Neuronal stem cell (in vitro differentiated cells): ENCODE measurements at regions not wholly inside any gene's neighbourhood (a gene's known extent, or its start where the extent isn't known, plus 50 kb on each side); places are given as distances from the start of the nearest gene placed in this dataset.

ENCODE experiments used
- DNase-seq: peaks from one replicate; pipeline ENCODE4 v3.0.0-alpha.2; 2013; ENCODE audit warnings: low spot score
- H2AFZ ChIP-seq: one replicate; pipeline ENCODE4 v1.6.1; 2013; ENCODE audit warnings: mild to moderate bottlenecking, low read length, inconsistent platforms
- H2AK5ac ChIP-seq: 2 replicates; pipeline ENCODE4 v1.6.1; 2013; ENCODE audit warnings: low read depth, mild to moderate bottlenecking, inconsistent platforms, low read length, moderate library complexity, mixed read lengths
- H2BK120ac ChIP-seq: 2 replicates; pipeline ENCODE4 v1.6.1; 2013; ENCODE audit warnings: low read depth, mild to moderate bottlenecking, inconsistent platforms, low read length, moderate library complexity, mixed read lengths
- H2BK12ac ChIP-seq: one replicate; pipeline ENCODE4 v1.6.1; 2013; ENCODE audit warnings: low read length, inconsistent platforms
- H2BK15ac ChIP-seq: 2 replicates; pipeline ENCODE4 v1.6.1; 2013; ENCODE audit warnings: mild to moderate bottlenecking, low read length, inconsistent platforms, mixed read lengths
- H2BK5ac ChIP-seq: one replicate; pipeline ENCODE4 v1.6.1; 2013; ENCODE audit warnings: inconsistent platforms, mild to moderate bottlenecking, low read length, moderate library complexity
- H3K14ac ChIP-seq: one replicate; pipeline ENCODE4 v1.6.1; 2013; ENCODE audit warnings: low read length, inconsistent platforms
- H3K18ac ChIP-seq: 2 replicates; pipeline ENCODE4 v1.6.1; 2013; ENCODE audit warnings: low read length, inconsistent platforms
- H3K23ac ChIP-seq: 2 replicates; pipeline ENCODE4 v1.6.1; 2013; ENCODE audit warnings: low read depth, mild to moderate bottlenecking, mixed read lengths, low read length, inconsistent platforms; ENCODE audit not compliant: poor library complexity
- H3K27ac ChIP-seq: replicated peaks from 3 replicates; pipeline ENCODE4 v1.5.1; 2013; ENCODE audit warnings: low read length, inconsistent platforms
- H3K27me3 ChIP-seq, 3 experiments: 2 replicates each; pipeline ENCODE4 v1.6.1; 2013; ENCODE audit warnings: low read length in 3 of 3, mild to moderate bottlenecking in 2 of 3, inconsistent platforms in 1 of 3, low read depth in 1 of 3, mixed read lengths in 1 of 3, moderate library complexity in 1 of 3; ENCODE audit not compliant: control insufficient read depth in 3 of 3, insufficient read depth in 3 of 3
- H3K36me3 ChIP-seq, 2 donors: replicated peaks in 1 of 2; 2 replicates each; pipeline ENCODE4 v1.6.1; 2013; ENCODE audit warnings: low read length in 2 of 2; ENCODE audit not compliant: control insufficient read depth in 2 of 2, insufficient read depth in 2 of 2
- H3K4ac ChIP-seq: 2 replicates; pipeline ENCODE4 v1.6.1; 2013; ENCODE audit warnings: inconsistent platforms, mild to moderate bottlenecking, low read length, moderate library complexity
- H3K4me1 ChIP-seq, 2 donors: 1 replicate in 1 of 2; 2 replicates in 1 of 2; pipeline ENCODE4 v1.6.1; 2013; ENCODE audit warnings: low read length in 2 of 2, low read depth in 1 of 2; ENCODE audit not compliant: control insufficient read depth in 2 of 2, insufficient read depth in 1 of 2
- H3K4me2 ChIP-seq: one replicate; pipeline ENCODE4 v1.6.1; 2013; ENCODE audit warnings: mild to moderate bottlenecking, low read length, inconsistent platforms; ENCODE audit not compliant: insufficient read depth, poor library complexity, severe bottlenecking
- H3K4me3 ChIP-seq, 2 donors: 2 replicates each; pipeline ENCODE4 v1.5.1; 2013; ENCODE audit warnings: low read length in 2 of 2, mild to moderate bottlenecking in 2 of 2, inconsistent platforms in 1 of 2, moderate library complexity in 1 of 2
- H3K79me1 ChIP-seq: one replicate; pipeline ENCODE4 v1.6.1; 2013; ENCODE audit warnings: low read depth, mild to moderate bottlenecking, inconsistent platforms, low read length, moderate library complexity
- H3K9ac ChIP-seq: one replicate; pipeline ENCODE4 v1.6.1; 2013; ENCODE audit warnings: mild to moderate bottlenecking, low read depth, low read length, inconsistent platforms; ENCODE audit not compliant: poor library complexity
- H3K9me3 ChIP-seq, 2 donors: replicated peaks in 1 of 2; 2 replicates each; pipeline versions ENCODE3 to v1.6.1; 2013; ENCODE audit warnings: low read length in 2 of 2, mild to moderate bottlenecking in 2 of 2, inconsistent platforms in 1 of 2, low read depth in 1 of 2, mixed read lengths in 1 of 2, moderate library complexity in 1 of 2; ENCODE audit not compliant: control insufficient read depth in 2 of 2, insufficient read depth in 1 of 2
- H4K8ac ChIP-seq: one replicate; pipeline ENCODE4 v1.6.1; 2013; ENCODE audit warnings: low read depth, mild to moderate bottlenecking, inconsistent platforms, low read length, moderate library complexity
- H4K91ac ChIP-seq: one replicate; pipeline ENCODE4 v1.6.1; 2013; ENCODE audit warnings: low read length, low read depth, mild to moderate bottlenecking, inconsistent platforms; ENCODE audit not compliant: poor library complexity
- WGBS, 2 donors: extraction: QIAGEN DNeasy Blood & Tissue Kit; methylation state at CpG; one replicate each; pipeline ENCODE4 v1.1.7; 2013; ENCODE audit warnings: missing lambda C conversion rate in 2 of 2, mixed read lengths in 1 of 2; ENCODE audit not compliant: insufficient read length in 2 of 2, insufficient replicate concordance in 1 of 2; ENCODE audit errors: extremely low coverage in 2 of 2; 5-methylcytosine and 5-hydroxymethylcytosine counted together

- no peak overlapping the region for H3K23ac ChIP-seq
- H2BK120ac ChIP-seq = no peak overlapping the region
- H3K27me3 ChIP-seq = no peaks in the 10 kb centered on the region
- H3K18ac ChIP-seq = no peak overlapping the region
- H4K8ac ChIP-seq = no peak overlapping the region
- H4K91ac ChIP-seq = no peak overlapping the region
- DNase-seq = no peak
- H3K36me3 ChIP-seq = no peaks in the 10 kb centered on the region
- H3K4me3 ChIP-seq = no peak overlapping the region
- H2BK15ac ChIP-seq = no peak overlapping the region
- no peak overlapping the region for H3K9ac ChIP-seq
- no peak overlapping the region for H2AFZ ChIP-seq
- peaks cover 0 to 2% of the 10 kb centered on the region in 2 donors for H3K4me1 ChIP-seq
- no peak overlapping the region for H2BK12ac ChIP-seq
- H3K9me3 ChIP-seq = no peaks in the 10 kb centered on the region
- H3K27ac ChIP-seq = no peak overlapping the region
- no peak overlapping the region for H3K4ac ChIP-seq
- no peak overlapping the region for H2AK5ac ChIP-seq
- no peak overlapping the region for H3K4me2 ChIP-seq
- H2BK5ac ChIP-seq = no peak overlapping the region
- no peak overlapping the region for H3K14ac ChIP-seq
- H3K79me1 ChIP-seq = no peaks in the 10 kb centered on the region
These were observed 132.9 kb upstream of the AADACL2 start for GRCh38 chr3:151600783-151601182.

- H3K4me1 ChIP-seq = peaks cover 0 to 2% of the 10 kb centered on the region in 2 donors
- H3K23ac ChIP-seq = no peak overlapping the region
- no peak overlapping the region for H4K91ac ChIP-seq
- H3K27me3 ChIP-seq = no peaks in the 10 kb centered on the region
- no peak overlapping the region for H2BK120ac ChIP-seq
- no peak overlapping the region for H3K14ac ChIP-seq
- H3K9me3 ChIP-seq = no peaks in the 10 kb centered on the region
- no peak overlapping the region for H2BK12ac ChIP-seq
- no peak overlapping the region for H4K8ac ChIP-seq
- H2BK15ac ChIP-seq = no peak overlapping the region
- no peak overlapping the region for H2AFZ ChIP-seq
- no peak overlapping the region for H3K18ac ChIP-seq
- no peak overlapping the region for H2BK5ac ChIP-seq
- DNase-seq = no peak
- H3K4me3 ChIP-seq = no peak overlapping the region
- H3K36me3 ChIP-seq = no peaks in the 10 kb centered on the region
- no peak overlapping the region for H3K9ac ChIP-seq
- H3K79me1 ChIP-seq = no peaks in the 10 kb centered on the region
- H3K4ac ChIP-seq = no peak overlapping the region
- no peak overlapping the region for H3K27ac ChIP-seq
- WGBS, 2 donors = no CpG with 5 or more reads among the region's 7 CpGs
- H3K4me2 ChIP-seq = no peak overlapping the region
- no peak overlapping the region for H2AK5ac ChIP-seq
These were observed 134.5 kb upstream of the AADACL2 start for GRCh38 chr3:151599103-151599672.

GRCh38 chr3:151596940-151597339 lies 136.1 kb upstream of the IGSF10 start:
- no peak overlapping the region for H2BK120ac ChIP-seq
- no peak overlapping the region for H2AK5ac ChIP-seq
- no peak overlapping the region for H4K8ac ChIP-seq
- H3K4me2 ChIP-seq = no peak overlapping the region
- WGBS, 2 donors = no CpG with 5 or more reads among the region's 5 CpGs
- H3K9ac ChIP-seq = no peak overlapping the region
- H2AFZ ChIP-seq = no peak overlapping the region
- no peaks in the 10 kb centered on the region for H3K27me3 ChIP-seq
- H2BK5ac ChIP-seq = no peak overlapping the region
- H3K18ac ChIP-seq = no peak overlapping the region
- no peak overlapping the region for H2BK12ac ChIP-seq
- peaks cover 0 to 1% of the 10 kb centered on the region in 2 donors for H3K4me1 ChIP-seq
- DNase-seq = no peak
- H3K4ac ChIP-seq = no peak overlapping the region
- no peak overlapping the region for H2BK15ac ChIP-seq
- no peak overlapping the region for H4K91ac ChIP-seq
- no peak overlapping the region for H3K23ac ChIP-seq
- no peak overlapping the region for H3K4me3 ChIP-seq
- H3K27ac ChIP-seq = no peak overlapping the region
- no peak overlapping the region for H3K14ac ChIP-seq
- no peaks in the 10 kb centered on the region for H3K36me3 ChIP-seq
- H3K9me3 ChIP-seq = no peaks in the 10 kb centered on the region
- H3K79me1 ChIP-seq = no peaks in the 10 kb centered on the region

GRCh38 chr3:151593928-151594327 lies 133.1 kb upstream of the IGSF10 start:
- no peaks in the 10 kb centered on the region for H3K27me3 ChIP-seq
- peaks cover 0 to 1% of the 10 kb centered on the region in 2 donors for H3K4me1 ChIP-seq
- no peak overlapping the region for H2BK120ac ChIP-seq
- H3K4ac ChIP-seq = no peak overlapping the region
- H2BK15ac ChIP-seq = no peak overlapping the region
- H2BK5ac ChIP-seq = no peak overlapping the region
- H3K4me2 ChIP-seq = no peak overlapping the region
- H4K8ac ChIP-seq = no peak overlapping the region
- H3K9ac ChIP-seq = no peak overlapping the region
- no peak overlapping the region for H2AK5ac ChIP-seq
- no peak overlapping the region for H3K23ac ChIP-seq
- no peak for DNase-seq
- H3K27ac ChIP-seq = no peak overlapping the region
- H2AFZ ChIP-seq = no peak overlapping the region
- H3K4me3 ChIP-seq = no peak overlapping the region
- no peaks in the 10 kb centered on the region for H3K9me3 ChIP-seq
- H3K18ac ChIP-seq = no peak overlapping the region
- H3K36me3 ChIP-seq = no peaks in the 10 kb centered on the region
- H3K79me1 ChIP-seq = no peaks in the 10 kb centered on the region
- H3K14ac ChIP-seq = no peak overlapping the region
- H2BK12ac ChIP-seq = no peak overlapping the region
- WGBS, 2 donors = no CpG with 5 or more reads among the region's 1 CpG
- no peak overlapping the region for H4K91ac ChIP-seq
